ENCODE measurements at regions not wholly inside any gene's neighbourhood (a gene's known extent, or its start where the extent isn't known, plus 50 kb on each side); places are given as distances from the start of the nearest gene placed in this dataset.

- TF ChIP-seq CTCF (IDR thresholded peaks at IDR 0.05; ENCODE audit: unreplicated experiment) = no peak
- no peak for DNase-seq (ENCODE audit: low spot score, unreplicated experiment)
- H3K4me1 Mint-ChIP-seq (ENCODE audit: low read depth) = no peaks in the 10 kb centered on the region
- no peaks in the 10 kb centered on the region for H3K9me3 Mint-ChIP-seq (ENCODE audit: low read depth)
- H3K4me3 Mint-ChIP-seq (ENCODE audit: low read depth) = no peak overlapping the region
- no peaks in the 10 kb centered on the region for H3K36me3 Mint-ChIP-seq (ENCODE audit: insufficient read depth)
- no peak overlapping the region for H3K27ac Mint-ChIP-seq
- H3K27me3 Mint-ChIP-seq = peaks cover 21% of the 10 kb centered on the region
Observed at GRCh38 chrX:130555341-130555740, 153.6 kb downstream of the RBMX2 start.

GRCh38 chrX:130555757-130556156, 154.0 kb downstream of the RBMX2 start:
- Mint-ChIP-seq H3K4me1 (ENCODE audit: low read depth) (peaks cover 3% of the 10 kb centered on the region), H3K36me3 (ENCODE audit: insufficient read depth) (no peaks in the 10 kb centered on the region), H3K9me3 (ENCODE audit: low read depth) (no peaks in the 10 kb centered on the region), H3K27ac (no peak overlapping the region), H3K27me3 (peaks cover 17% of the 10 kb centered on the region), H3K4me3 (ENCODE audit: low read depth) (no peak overlapping the region)
- no peak for TF ChIP-seq CTCF (IDR thresholded peaks at IDR 0.05; ENCODE audit: unreplicated experiment)
- DNase-seq (ENCODE audit: low spot score, unreplicated experiment) = no peak

DNA sequence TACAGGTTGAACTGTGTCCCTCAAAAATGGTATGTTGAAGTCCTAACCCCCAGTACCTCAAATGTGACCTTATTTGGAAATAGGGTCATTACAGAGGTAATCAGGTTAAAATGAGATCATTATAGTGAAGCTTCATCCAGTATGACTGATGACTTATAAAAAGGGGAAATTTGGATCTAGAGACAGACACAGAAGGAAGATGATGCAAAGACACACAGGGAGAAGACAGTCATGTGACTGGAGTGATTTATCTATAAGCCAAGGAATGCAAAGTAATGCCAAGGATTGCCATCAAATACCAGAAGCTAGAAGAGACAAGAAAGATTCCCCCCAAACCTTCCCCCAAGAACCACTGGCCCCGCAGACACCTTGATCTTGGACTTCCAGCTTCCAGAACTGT, 155.2 kb downstream of the RBMX2 start:
- Mint-ChIP-seq H3K27me3 (peaks cover 8% of the 10 kb centered on the region), H3K36me3 (ENCODE audit: insufficient read depth) (no peaks in the 10 kb centered on the region), H3K27ac (no peak overlapping the region), H3K4me3 (ENCODE audit: low read depth) (no peak overlapping the region), H3K9me3 (ENCODE audit: low read depth) (no peaks in the 10 kb centered on the region), H3K4me1 (ENCODE audit: low read depth) (peaks cover 9% of the 10 kb centered on the region)
- no peak for TF ChIP-seq CTCF (IDR thresholded peaks at IDR 0.05; ENCODE audit: unreplicated experiment)
- no peak for DNase-seq (ENCODE audit: low spot score, unreplicated experiment)

GRCh38 chrX:130560544-130560943, 158.8 kb downstream of the RBMX2 start:
- Mint-ChIP-seq H3K36me3 (ENCODE audit: insufficient read depth) (no peaks in the 10 kb centered on the region), H3K4me3 (ENCODE audit: low read depth) (no peak overlapping the region), H3K27ac (peak overlapping the region; percentile 35), H3K27me3 (peaks cover under 1% of the 10 kb centered on the region), H3K9me3 (ENCODE audit: low read depth) (no peaks in the 10 kb centered on the region), H3K4me1 (ENCODE audit: low read depth) (peaks cover 17% of the 10 kb centered on the region)
- no peak for TF ChIP-seq CTCF (IDR thresholded peaks at IDR 0.05; ENCODE audit: unreplicated experiment)
- DNase-seq (ENCODE audit: low spot score, unreplicated experiment) = no peak

DNA sequence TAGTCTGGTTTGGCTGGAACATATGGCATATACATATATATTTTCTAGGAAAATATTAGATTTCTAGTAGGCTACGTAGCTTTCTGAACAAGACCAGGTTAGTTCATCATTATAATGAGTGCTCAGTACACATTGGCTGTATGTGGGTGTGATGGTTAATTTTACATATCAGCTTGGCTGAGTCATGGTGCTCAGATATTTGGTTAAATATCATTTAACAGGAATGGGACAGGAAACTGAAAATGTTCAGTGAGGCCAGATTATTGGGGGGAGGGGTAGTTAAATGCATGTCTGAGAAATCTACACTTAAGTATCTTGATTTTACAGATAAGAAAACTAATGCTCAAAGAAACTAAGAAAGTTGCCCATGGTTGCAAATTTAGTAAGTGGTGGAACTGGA, 160.1 kb downstream of the RBMX2 start:
- no peaks in the 10 kb centered on the region for H3K27me3 Mint-ChIP-seq
- no peaks in the 10 kb centered on the region for H3K9me3 Mint-ChIP-seq (ENCODE audit: low read depth)
- H3K4me1 Mint-ChIP-seq (ENCODE audit: low read depth) = peaks cover 27% of the 10 kb centered on the region
- H3K36me3 Mint-ChIP-seq (ENCODE audit: insufficient read depth) = no peaks in the 10 kb centered on the region
- no peak overlapping the region for H3K27ac Mint-ChIP-seq
- no peak for DNase-seq (ENCODE audit: low spot score, unreplicated experiment)
- TF ChIP-seq CTCF (IDR thresholded peaks at IDR 0.05; ENCODE audit: unreplicated experiment) = no peak
- no peak overlapping the region for H3K4me3 Mint-ChIP-seq (ENCODE audit: low read depth)
